ENCODE measurements at regions not wholly inside any gene's neighbourhood (a gene's known extent, or its start where the extent isn't known, plus 50 kb on each side); places are given as distances from the start of the nearest gene placed in this dataset.

- Mint-ChIP-seq H3K27ac (ENCODE audit: low read depth, unreplicated experiment) (no peak overlapping the region), H3K9me3 (ENCODE audit: unreplicated experiment) (peaks cover 34% of the 10 kb centered on the region), H3K36me3 (ENCODE audit: insufficient read depth, unreplicated experiment) (no peaks in the 10 kb centered on the region), H3K4me3 (ENCODE audit: unreplicated experiment) (no peak overlapping the region), H3K4me1 (ENCODE audit: insufficient read depth, unreplicated experiment) (no peaks in the 10 kb centered on the region), H3K27me3 (ENCODE audit: insufficient read depth, unreplicated experiment) (no peaks in the 10 kb centered on the region)
- intact Hi-C loops (cut with micrococcal nuclease): no loop called here
- no peak for DNase-seq (ENCODE audit: unreplicated experiment)
- no TSS peak for BruUV-seq (replicated peaks)
- CTCF ChIA-PET: no interaction called here
- POLR2A ChIA-PET: interaction anchor here (0.6 kb wide), 1 partner anchor 29 kb away, joined by 4 read pairs; no protein-coding TSS in a partner anchor
- TF ChIP-seq CTCF (IDR thresholded peaks at IDR 0.05; ENCODE audit: unreplicated experiment): no peak
Measured at GRCh38 chr17:33967608-33968349, 287.3 kb upstream of the CCL2 start.

- ChIA-PET CTCF (no interaction called here), POLR2A (no interaction called here)
- Mint-ChIP-seq H3K4me3 (ENCODE audit: unreplicated experiment) (no peak overlapping the region), H3K4me1 (ENCODE audit: insufficient read depth, unreplicated experiment) (no peaks in the 10 kb centered on the region), H3K9me3 (ENCODE audit: unreplicated experiment) (peaks cover 27% of the 10 kb centered on the region), H3K27ac (ENCODE audit: low read depth, unreplicated experiment) (no peak overlapping the region), H3K27me3 (ENCODE audit: insufficient read depth, unreplicated experiment) (no peaks in the 10 kb centered on the region), H3K36me3 (ENCODE audit: insufficient read depth, unreplicated experiment) (no peaks in the 10 kb centered on the region)
- no peak for DNase-seq (ENCODE audit: unreplicated experiment)
- TF ChIP-seq CTCF (IDR thresholded peaks at IDR 0.05; ENCODE audit: unreplicated experiment): no peak
- no TSS peak for BruUV-seq (replicated peaks)
- intact Hi-C loops (cut with micrococcal nuclease): no loop called here
Measured at GRCh38 chr17:33968350-33969044, 286.6 kb upstream of the CCL2 start.

- H3K27ac Mint-ChIP-seq (ENCODE audit: low read depth, unreplicated experiment): no peak overlapping the region
- H3K4me3 Mint-ChIP-seq (ENCODE audit: unreplicated experiment): no peak overlapping the region
- DNase-seq (ENCODE audit: unreplicated experiment): no peak
- POLR2A ChIA-PET: no interaction called here
- intact Hi-C loops (cut with micrococcal nuclease): no loop called here
- BruUV-seq (replicated peaks): no TSS peak
- H3K4me1 Mint-ChIP-seq (ENCODE audit: insufficient read depth, unreplicated experiment): no peaks in the 10 kb centered on the region
- TF ChIP-seq CTCF (IDR thresholded peaks at IDR 0.05; ENCODE audit: unreplicated experiment): no peak
- no peaks in the 10 kb centered on the region for H3K36me3 Mint-ChIP-seq (ENCODE audit: insufficient read depth, unreplicated experiment)
- CTCF ChIA-PET: interaction anchor here (0.6 kb wide), 1 partner anchor 37 kb away, joined by 3 read pairs; no protein-coding TSS in a partner anchor
- H3K27me3 Mint-ChIP-seq (ENCODE audit: insufficient read depth, unreplicated experiment): no peaks in the 10 kb centered on the region
- H3K9me3 Mint-ChIP-seq (ENCODE audit: unreplicated experiment): peaks cover 38% of the 10 kb centered on the region
Measured at GRCh38 chr17:33970279-33970678, 284.8 kb upstream of the CCL2 start.

GRCh38 chr17:33972763-33973162 is 282.3 kb upstream of the CCL2 start:
- no peak overlapping the region for H3K27ac Mint-ChIP-seq (ENCODE audit: low read depth, unreplicated experiment)
- H3K27me3 Mint-ChIP-seq (ENCODE audit: insufficient read depth, unreplicated experiment): no peaks in the 10 kb centered on the region
- H3K36me3 Mint-ChIP-seq (ENCODE audit: insufficient read depth, unreplicated experiment): no peaks in the 10 kb centered on the region
- DNase-seq (ENCODE audit: unreplicated experiment): no peak
- H3K9me3 Mint-ChIP-seq (ENCODE audit: unreplicated experiment): peaks cover 29% of the 10 kb centered on the region
- CTCF ChIA-PET: no interaction called here
- intact Hi-C loops (cut with micrococcal nuclease): no loop called here
- no peaks in the 10 kb centered on the region for H3K4me1 Mint-ChIP-seq (ENCODE audit: insufficient read depth, unreplicated experiment)
- BruUV-seq (replicated peaks): no TSS peak
- no peak for TF ChIP-seq CTCF (IDR thresholded peaks at IDR 0.05; ENCODE audit: unreplicated experiment)
- POLR2A ChIA-PET: no interaction called here
- no peak overlapping the region for H3K4me3 Mint-ChIP-seq (ENCODE audit: unreplicated experiment)

Data from MCF 10A (cell line).